ENCODE measurements at regions not wholly inside any gene's neighbourhood (a gene's known extent, or its start where the extent isn't known, plus 50 kb on each side); places are given as distances from the start of the nearest gene placed in this dataset.

GRCh38 chr7:123305840-123306375 is 106.1 kb upstream of the SLC13A1 start:
- TF ChIP-seq CTCF (IDR thresholded peaks at IDR 0.05), result no peak
- TF ChIP-seq POLR2AphosphoS5 (IDR thresholded peaks at IDR 0.05), result no peak
- TF ChIP-seq POLR2A (IDR thresholded peaks at IDR 0.05), result no peak
